SK-N-MC (cell line): ENCODE measurements at regions not wholly inside any gene's neighbourhood (a gene's known extent, or its start where the extent isn't known, plus 50 kb on each side); places are given as distances from the start of the nearest gene placed in this dataset.

ENCODE experiments used
- EZH2 ChIP-seq: fragments of 200-600 bp; sonication (generic); IDR thresholded peaks from one replicate; pipeline ENCODE4 v1.6.1; 2017; ENCODE audit warnings: antibody characterized with exemption
- FOXP2 ChIP-seq: optimal IDR thresholded peaks from 2 replicates; pipeline ENCODE3; 2011; ENCODE audit warnings: mild to moderate bottlenecking, moderate library complexity; ENCODE audit not compliant: insufficient read depth; ENCODE audit errors: extremely low read length, control extremely low read depth
- POLR2AphosphoS5 ChIP-seq: IDR thresholded peaks from 2 replicates; pipeline ENCODE4 v1.6.1; 2012; ENCODE audit warnings: mild to moderate bottlenecking, low read depth, low read length, borderline replicate concordance

- TF ChIP-seq POLR2AphosphoS5 (no peak), EZH2 (no peak), FOXP2 (no peak)
Observed at GRCh38 chr18:57869221-57869620, 66.1 kb upstream of the ATP8B1 start.
